ENCODE measurements at regions not wholly inside any gene's neighbourhood (a gene's known extent, or its start where the extent isn't known, plus 50 kb on each side); places are given as distances from the start of the nearest gene placed in this dataset.
A peak's percentile ranks its signal among the peaks of the same experiment; 100 is the strongest.
"Not testable (repeated sequence)": the region's sequence is repeated elsewhere in the genome, so short reads cannot be mapped to it uniquely, and the experiment has no call there.

DNA sequence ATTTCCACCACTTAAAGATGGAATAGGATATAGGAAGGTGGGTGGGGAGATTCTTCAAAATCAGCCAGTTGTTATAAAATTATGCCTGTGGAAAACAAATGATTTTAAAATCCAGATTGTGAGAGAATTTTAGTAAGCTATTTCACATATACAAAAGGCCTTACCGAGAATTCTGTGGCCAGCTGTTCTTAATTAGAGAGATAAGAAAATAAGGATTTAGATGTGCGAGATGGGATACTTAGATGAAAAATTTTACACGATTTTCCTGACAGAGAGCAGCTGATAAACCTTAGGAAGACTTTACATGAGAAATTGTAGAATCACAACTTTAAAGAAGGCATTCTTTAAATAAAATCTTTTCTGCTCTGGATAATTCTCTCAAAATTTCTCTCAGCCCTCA lies 94.5 kb upstream of the IQCM start:
- TF ChIP-seq, protein P1, sequence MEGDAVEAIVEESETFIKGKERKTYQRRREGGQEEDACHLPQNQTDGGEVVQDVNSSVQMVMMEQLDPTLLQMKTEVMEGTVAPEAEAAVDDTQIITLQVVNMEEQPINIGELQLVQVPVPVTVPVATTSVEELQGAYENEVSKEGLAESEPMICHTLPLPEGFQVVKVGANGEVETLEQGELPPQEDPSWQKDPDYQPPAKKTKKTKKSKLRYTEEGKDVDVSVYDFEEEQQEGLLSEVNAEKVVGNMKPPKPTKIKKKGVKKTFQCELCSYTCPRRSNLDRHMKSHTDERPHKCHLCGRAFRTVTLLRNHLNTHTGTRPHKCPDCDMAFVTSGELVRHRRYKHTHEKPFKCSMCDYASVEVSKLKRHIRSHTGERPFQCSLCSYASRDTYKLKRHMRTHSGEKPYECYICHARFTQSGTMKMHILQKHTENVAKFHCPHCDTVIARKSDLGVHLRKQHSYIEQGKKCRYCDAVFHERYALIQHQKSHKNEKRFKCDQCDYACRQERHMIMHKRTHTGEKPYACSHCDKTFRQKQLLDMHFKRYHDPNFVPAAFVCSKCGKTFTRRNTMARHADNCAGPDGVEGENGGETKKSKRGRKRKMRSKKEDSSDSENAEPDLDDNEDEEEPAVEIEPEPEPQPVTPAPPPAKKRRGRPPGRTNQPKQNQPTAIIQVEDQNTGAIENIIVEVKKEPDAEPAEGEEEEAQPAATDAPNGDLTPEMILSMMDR (IDR thresholded peaks at IDR 0.05; ENCODE audit: low read depth, low read length) = no peak
- no peak overlapping the region for H3K4me3 ChIP-seq (ENCODE audit: low read depth, low read length)

- no peak overlapping the region for H3K4me3 ChIP-seq (ENCODE audit: low read depth, low read length)
- TF ChIP-seq, protein P1 (IDR thresholded peaks at IDR 0.05; ENCODE audit: low read depth, low read length) = no peak
Measured at GRCh38 chr4:149910604-149911350, 95.1 kb upstream of the IQCM start.

DNA sequence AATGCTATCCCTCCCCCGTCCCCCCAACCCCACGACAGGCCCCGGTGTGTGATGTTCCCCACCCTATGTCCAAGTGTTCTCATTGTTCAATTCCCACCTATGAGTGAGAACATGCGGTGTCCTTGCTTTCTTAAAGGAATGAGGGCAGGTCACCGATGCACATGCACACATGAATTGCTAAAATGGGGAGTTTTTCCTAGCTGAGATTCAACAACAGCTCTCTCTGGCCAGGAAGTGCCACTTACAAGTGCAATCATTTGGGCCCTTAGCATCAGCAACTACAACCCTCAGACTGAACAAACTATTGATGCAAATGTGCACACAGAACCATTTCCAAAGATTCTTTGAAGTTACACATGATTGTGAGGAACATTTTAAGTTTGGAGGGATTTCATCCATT lies 95.7 kb upstream of the IQCM start:
- TF ChIP-seq, protein P1 (IDR thresholded peaks at IDR 0.05; ENCODE audit: low read depth, low read length) = no peak
- no peak overlapping the region for H3K4me3 ChIP-seq (ENCODE audit: low read depth, low read length)

DNA sequence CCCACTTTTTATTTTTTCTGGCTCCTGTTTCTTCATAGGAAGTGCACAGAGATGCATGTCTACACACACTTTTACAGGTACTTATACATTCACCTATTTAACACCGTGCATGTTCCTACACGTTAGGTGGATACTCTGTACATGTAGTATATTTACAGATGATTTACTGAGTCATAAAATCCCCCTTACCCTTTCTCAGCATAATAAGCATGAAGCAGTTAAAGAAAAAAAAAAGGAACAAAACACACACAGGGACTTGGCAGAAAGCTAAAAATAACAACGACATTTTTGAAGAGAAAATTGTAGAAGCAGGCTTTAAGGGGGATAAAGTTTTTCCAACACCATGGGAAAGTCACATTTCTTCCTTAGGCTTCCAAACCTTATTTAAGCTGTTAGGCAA lies 96.4 kb upstream of the IQCM start:
- TF ChIP-seq, protein P1 (IDR thresholded peaks at IDR 0.05; ENCODE audit: low read depth, low read length) = no peak

DNA sequence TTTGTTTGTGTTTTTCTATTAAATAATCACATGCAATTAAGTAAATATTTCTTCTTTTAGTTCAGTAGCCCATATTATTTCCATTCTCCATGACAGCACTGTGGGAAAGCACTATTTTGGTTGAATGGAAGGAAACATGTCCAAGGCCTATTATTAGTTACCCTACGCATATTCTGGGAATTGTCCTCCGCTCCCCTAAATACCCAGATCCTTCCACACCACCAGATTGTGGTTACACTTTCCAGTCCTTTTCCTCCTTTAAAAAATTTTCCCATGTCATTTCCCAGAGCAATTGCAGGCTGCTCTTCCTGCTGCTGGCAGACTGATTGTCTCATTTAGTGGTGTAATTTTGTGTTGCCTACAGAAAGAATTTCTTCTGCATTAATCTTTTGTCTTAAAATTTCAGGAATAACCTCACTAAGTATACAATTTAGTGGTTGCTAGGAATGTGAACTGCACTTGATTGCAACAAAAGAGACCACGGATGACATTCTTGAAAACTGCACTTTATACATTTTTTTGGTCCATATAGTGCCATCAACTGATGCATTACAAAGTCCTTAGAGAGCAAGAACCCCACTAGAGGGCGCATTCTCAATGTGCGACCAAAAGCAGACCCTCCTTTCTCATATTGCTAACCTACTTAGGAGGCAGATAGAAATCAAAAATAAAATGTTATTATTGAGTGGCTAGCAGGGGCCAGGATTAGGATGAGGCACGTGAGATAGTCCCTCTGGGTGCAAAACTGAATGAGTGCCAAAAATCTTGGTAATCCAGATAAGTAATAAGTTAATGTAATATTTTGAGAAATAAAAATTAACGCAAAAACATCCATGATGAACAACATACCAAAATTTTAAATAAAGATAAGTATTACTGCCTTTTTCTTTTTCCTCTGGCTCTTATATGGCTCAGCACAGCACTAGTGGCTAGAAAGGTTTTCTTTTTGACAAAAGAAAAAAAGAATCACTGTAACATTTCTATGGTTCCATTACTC lies 98.8 kb upstream of the IQCM start:
- TF ChIP-seq, protein P1 (IDR thresholded peaks at IDR 0.05; ENCODE audit: low read depth, low read length) = peak; percentile 74

More for the DNA sequence above, 96.4 kb upstream of the IQCM start:
- H3K4me3 ChIP-seq (ENCODE audit: low read depth, low read length) = no peak overlapping the region

GRCh38 chr4:149915735-149916134 lies 100.1 kb upstream of the IQCM start:
- not testable (repeated sequence) for H3K4me3 ChIP-seq (ENCODE audit: low read depth, low read length)

More for the DNA sequence above, 98.8 kb upstream of the IQCM start:
- no peak overlapping the region for H3K4me3 ChIP-seq (ENCODE audit: low read depth, low read length)

- H3K4me3 ChIP-seq (ENCODE audit: low read depth, low read length) = no peak overlapping the region
- TF ChIP-seq, protein P1 (IDR thresholded peaks at IDR 0.05; ENCODE audit: low read depth, low read length) = no peak
Measured at GRCh38 chr4:149923736-149924135, 108.1 kb upstream of the IQCM start.
